IMR-90 (cell line): ENCODE measurements at regions not wholly inside any gene's neighbourhood (a gene's known extent, or its start where the extent isn't known, plus 50 kb on each side); places are given as distances from the start of the nearest gene placed in this dataset.

Experiments
- ATAC-seq: fragments of 200-7000 bp; cut with Tn5 transposase; 2 replicates; pipeline ENCODE4 v1.9.1; 2020; ENCODE audit warnings: low read depth, mild to moderate bottlenecking, moderate library complexity
- BruUV-seq: library from RNA; stranded (reverse); fragments of 400-500 nt; replicated peaks from 2 replicates; lab custom pipeline; 2021; lab: Mats Ljungman, UMichigan
- CTCF ChIA-PET: fragments of 300-600 bp; formaldehyde crosslinking; extraction: SDS; loops from one replicate; lab custom pipeline; 2021; ENCODE audit warnings: antibody characterized with exemption; lab: Yijun Ruan, JAX
- POLR2A ChIA-PET: fragments of 300-600 bp; sonication (Branson Sonifier 250); formaldehyde crosslinking; loops from one replicate; lab custom pipeline; 2022; ENCODE audit warnings: antibody characterized with exemption; ENCODE audit not compliant: unreplicated experiment; lab: Charles Lee
- DNase-seq: peaks from one replicate; pipeline ENCODE4 v3.0.0; 2013
- H2AFZ ChIP-seq: replicated peaks from 2 replicates; pipeline ENCODE3; 2013; ENCODE audit warnings: low read length, mild to moderate bottlenecking; ENCODE audit not compliant: poor library complexity
- H2AK5ac ChIP-seq: 2 replicates; pipeline ENCODE4 v1.6.1; 2013; ENCODE audit warnings: low read depth, low read length, inconsistent platforms
- H2AK9ac ChIP-seq: replicated peaks from 2 replicates; pipeline ENCODE3; 2013; ENCODE audit warnings: mild to moderate bottlenecking, low read depth, low read length, moderate library complexity; ENCODE audit not compliant: poor library complexity
- H2BK120ac ChIP-seq: 2 replicates; pipeline ENCODE4 v1.6.1; 2013; ENCODE audit warnings: low read depth, low read length, inconsistent platforms
- H2BK15ac ChIP-seq: 3 replicates; pipeline ENCODE4 v1.6.1; 2013; ENCODE audit warnings: low read depth, low read length, inconsistent platforms
- H2BK20ac ChIP-seq: 2 replicates; pipeline ENCODE4 v1.6.1; 2013; ENCODE audit warnings: low read depth, mild to moderate bottlenecking, inconsistent platforms, low read length, moderate library complexity
- H2BK5ac ChIP-seq: 2 replicates; pipeline ENCODE4 v1.6.1; 2013; ENCODE audit warnings: mild to moderate bottlenecking, low read depth, low read length, inconsistent platforms; ENCODE audit not compliant: poor library complexity, severe bottlenecking
- H3K14ac ChIP-seq: replicated peaks from 2 replicates; pipeline ENCODE4 v1.6.1; 2013; ENCODE audit warnings: low read depth, low read length, inconsistent platforms
- H3K18ac ChIP-seq: 2 replicates; pipeline ENCODE4 v1.6.1; 2013; ENCODE audit warnings: low read depth, low read length, control low read depth
- H3K23ac ChIP-seq: 2 replicates; pipeline ENCODE4 v1.6.1; 2013; ENCODE audit warnings: low read depth, low read length, inconsistent platforms
- H3K27ac ChIP-seq: 2 replicates; pipeline ENCODE4 v1.5.1; 2013; ENCODE audit warnings: mild to moderate bottlenecking, control low read depth, low read length; ENCODE audit not compliant: insufficient read depth
- H3K27me3 ChIP-seq: 2 replicates; pipeline ENCODE4 v1.6.1; 2013; ENCODE audit warnings: low read length; ENCODE audit not compliant: control insufficient read depth, insufficient read depth
- H3K36me3 ChIP-seq: 2 replicates; pipeline ENCODE4 v1.6.1; 2013; ENCODE audit warnings: low read length, mixed read lengths; ENCODE audit not compliant: control insufficient read depth, insufficient read depth
- H3K4ac ChIP-seq: 2 replicates; pipeline ENCODE4 v1.6.1; 2013; ENCODE audit warnings: low read depth, low read length, inconsistent platforms
- H3K4me1 ChIP-seq: 2 replicates; pipeline ENCODE4 v1.6.1; 2013; ENCODE audit warnings: low read length, mixed read lengths; ENCODE audit not compliant: control insufficient read depth, insufficient read depth
- H3K4me2 ChIP-seq: 2 replicates; pipeline ENCODE4 v1.6.1; 2013; ENCODE audit warnings: low read depth, mild to moderate bottlenecking, control low read depth, low read length, moderate library complexity
- H3K4me3 ChIP-seq: 2 replicates; pipeline ENCODE4 v1.5.1; 2013; ENCODE audit warnings: low read depth, mild to moderate bottlenecking, control low read depth, low read length, moderate library complexity; ENCODE audit not compliant: insufficient read depth
- H3K56ac ChIP-seq: 2 replicates; pipeline ENCODE4 v1.6.1; 2013; ENCODE audit warnings: low read length, inconsistent platforms; ENCODE audit not compliant: insufficient read depth; ENCODE audit errors: extremely low read depth
- H3K79me1 ChIP-seq, 2 experiments: 2 replicates each; pipeline ENCODE4 v1.6.1; 2013; ENCODE audit warnings: low read length in 2 of 2, inconsistent platforms in 1 of 2, low read depth in 1 of 2
- H3K9ac ChIP-seq: 2 replicates; pipeline ENCODE4 v1.6.1; 2013; ENCODE audit warnings: low read depth, low read length, control low read depth
- H3K9me1 ChIP-seq: 2 replicates; pipeline ENCODE4 v1.6.1; 2013; ENCODE audit warnings: low read length, inconsistent platforms; ENCODE audit not compliant: insufficient read depth
- H3K9me3 ChIP-seq: 2 replicates; pipeline ENCODE4 v1.6.1; 2013; ENCODE audit warnings: low read length; ENCODE audit not compliant: control insufficient read depth, insufficient read depth
- H4K20me1 ChIP-seq: 2 replicates; pipeline ENCODE4 v1.6.1; 2013; ENCODE audit warnings: low read length, inconsistent platforms; ENCODE audit not compliant: insufficient read depth
- H4K5ac ChIP-seq: 2 replicates; pipeline ENCODE4 v1.6.1; 2013; ENCODE audit warnings: mild to moderate bottlenecking, low read depth, low read length, control low read depth
- H4K8ac ChIP-seq, 2 experiments: 2 replicates each; pipeline ENCODE4 v1.6.1; 2013; ENCODE audit warnings: low read depth in 2 of 2, low read length in 2 of 2, control low read depth in 1 of 2, inconsistent platforms in 1 of 2
- H4K91ac ChIP-seq: 2 replicates; pipeline ENCODE4 v1.6.1; 2013; ENCODE audit warnings: low read depth, low read length, inconsistent platforms; ENCODE audit not compliant: insufficient read depth
- BHLHE40 ChIP-seq: fragments of 150-350 bp; IDR thresholded peaks from 2 replicates; pipeline ENCODE4 v1.6.1; 2016; ENCODE audit warnings: mild to moderate bottlenecking, low read depth, low read length
- CHD1 ChIP-seq: IDR thresholded peaks from 2 replicates; pipeline ENCODE4 v1.6.1; 2012; ENCODE audit warnings: low read depth, low read length, improper control_type of control experiment
- MXI1 ChIP-seq: IDR thresholded peaks from 2 replicates; pipeline ENCODE4 v1.6.1; 2012; ENCODE audit warnings: low read depth, mild to moderate bottlenecking, low read length, moderate library complexity, borderline replicate concordance
- RFX5 ChIP-seq: IDR thresholded peaks from 2 replicates; pipeline ENCODE4 v1.8.0; 2012; ENCODE audit warnings: low read depth, mild to moderate bottlenecking, low read length, moderate library complexity
- WGBS, 2 experiments: methylation state at CpG; one replicate each; pipeline versions ENCODE4 v1.1.5 to v1.1.7; 2013; ENCODE audit warnings: missing lambda C conversion rate in 2 of 2; ENCODE audit not compliant: insufficient read length in 1 of 2; ENCODE audit errors: extremely low coverage in 2 of 2; 5-methylcytosine and 5-hydroxymethylcytosine counted together
- dilution Hi-C: fragments of 300-500 bp; cut with HindIII; formaldehyde crosslinking; loops from one replicate; pipeline ENCODE4 v1.14.3; 2018; ENCODE audit warnings: low sequenced_read_pairs; ENCODE audit not compliant: unreplicated experiment
- in situ Hi-C: fragments of 300-500 bp; cut with MboI; formaldehyde crosslinking; loops from 3 replicates; pipeline ENCODE4 v1.14.3; 2019; ENCODE audit warnings: low sequenced_read_pairs, inconsistent platforms, mixed read lengths
- intact Hi-C: fragments of 100-400 bp; cut with micrococcal nuclease; formaldehyde crosslinking; loops from 2 replicates; pipeline ENCODE4 v1.10.0; 2022
- TF ChIP-seq, protein P1 (sequence below): fragments of 150-350 bp; IDR thresholded peaks from 2 replicates; pipeline ENCODE4 v1.6.1; 2017; ENCODE audit warnings: mild to moderate bottlenecking, antibody characterized with exemption, low read length, low read depth

- ChIA-PET CTCF (no interaction called here), POLR2A (no interaction called here)
- H3K9ac ChIP-seq: no peak overlapping the region
- H4K8ac ChIP-seq: no peak overlapping the region
- H4K20me1 ChIP-seq: no peaks in the 10 kb centered on the region
- in situ Hi-C loops (no loop called here), intact Hi-C loops (no loop called here), dilution Hi-C loops (no loop called here)
- no peak overlapping the region for H3K18ac ChIP-seq
- WGBS, 2 experiments: no CpG with 5 or more reads among the region's 2 CpGs
- H3K56ac ChIP-seq: no peak overlapping the region
- H3K9me3 ChIP-seq: peaks cover 2% of the 10 kb centered on the region; the same call in 1 of the 2 replicates
- no peaks in the 10 kb centered on the region for H3K36me3 ChIP-seq
- no peaks in the 10 kb centered on the region for H3K79me1 ChIP-seq
- no peak overlapping the region for H2BK5ac ChIP-seq
- no peak overlapping the region for H3K4ac ChIP-seq
- no peak overlapping the region for H2BK15ac ChIP-seq
- H3K23ac ChIP-seq: no peak overlapping the region
- H2BK20ac ChIP-seq: no peak overlapping the region
- no TSS peak for BruUV-seq
- H3K27ac ChIP-seq: no peak overlapping the region
- no peak for TF ChIP-seq CHD1
- no peak for TF ChIP-seq BHLHE40
- TF ChIP-seq RFX5: no peak
- TF ChIP-seq, protein P1, sequence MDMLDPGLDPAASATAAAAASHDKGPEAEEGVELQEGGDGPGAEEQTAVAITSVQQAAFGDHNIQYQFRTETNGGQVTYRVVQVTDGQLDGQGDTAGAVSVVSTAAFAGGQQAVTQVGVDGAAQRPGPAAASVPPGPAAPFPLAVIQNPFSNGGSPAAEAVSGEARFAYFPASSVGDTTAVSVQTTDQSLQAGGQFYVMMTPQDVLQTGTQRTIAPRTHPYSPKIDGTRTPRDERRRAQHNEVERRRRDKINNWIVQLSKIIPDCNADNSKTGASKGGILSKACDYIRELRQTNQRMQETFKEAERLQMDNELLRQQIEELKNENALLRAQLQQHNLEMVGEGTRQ: no peak
- no peak for TF ChIP-seq MXI1
- H2AFZ ChIP-seq: no peak overlapping the region
- H4K91ac ChIP-seq: no peak overlapping the region
- no peak overlapping the region for H3K4me2 ChIP-seq
- H3K4me1 ChIP-seq: no peaks in the 10 kb centered on the region
- H2AK5ac ChIP-seq: no peak overlapping the region
- DNase-seq (no peak), ATAC-seq (no peak)
- no peak overlapping the region for H2BK120ac ChIP-seq
- H4K5ac ChIP-seq: no peak overlapping the region
- H3K27me3 ChIP-seq: no peaks in the 10 kb centered on the region
- no peak overlapping the region for H3K14ac ChIP-seq
- no peak overlapping the region for H3K4me3 ChIP-seq
- no peak overlapping the region for H2AK9ac ChIP-seq
- H3K9me1 ChIP-seq: no peaks in the 10 kb centered on the region
These were observed 705.9 kb downstream of the CCDC85A start for GRCh38 chr2:56889738-56890137.
